Memory B cell (primary cell): ENCODE measurements at regions not wholly inside any gene's neighbourhood (a gene's known extent, or its start where the extent isn't known, plus 50 kb on each side); places are given as distances from the start of the nearest gene placed in this dataset.
"Not testable (repeated sequence)": the region's sequence is repeated elsewhere in the genome, so short reads cannot be mapped to it uniquely, and the experiment has no call there.

Experiments used
- ATAC-seq: fragments of 150-1000 bp; cut with Tn5 transposase; 2 replicates; pipeline ENCODE4 v1.10.0; 2021; ENCODE audit warnings: low read depth, mild to moderate bottlenecking, moderate library complexity
- DNase-seq, 2 donors: peaks; one replicate each; pipeline ENCODE4 v3.0.0; 2022; ENCODE audit warnings: low spot score in 2 of 2
- H3K27ac Mint-ChIP-seq: one replicate; pipeline ENCODE4 v1.8.0; 2022; ENCODE audit warnings: mild to moderate bottlenecking, moderate library complexity, mixed read lengths
- H3K27me3 Mint-ChIP-seq: one replicate; pipeline ENCODE4 v1.8.0; 2022; ENCODE audit warnings: mixed read lengths
- H3K36me3 Mint-ChIP-seq: one replicate; pipeline ENCODE4 v1.8.0; 2022; ENCODE audit warnings: mild to moderate bottlenecking, mixed read lengths
- H3K4me1 Mint-ChIP-seq: one replicate; pipeline ENCODE4 v1.8.0; 2022; ENCODE audit warnings: mixed read lengths
- H3K4me3 Mint-ChIP-seq: one replicate; pipeline ENCODE4 v1.8.0; 2022; ENCODE audit warnings: mild to moderate bottlenecking, moderate library complexity, mixed read lengths
- H3K9me3 Mint-ChIP-seq: one replicate; pipeline ENCODE4 v1.8.0; 2022; ENCODE audit warnings: mixed read lengths

DNA sequence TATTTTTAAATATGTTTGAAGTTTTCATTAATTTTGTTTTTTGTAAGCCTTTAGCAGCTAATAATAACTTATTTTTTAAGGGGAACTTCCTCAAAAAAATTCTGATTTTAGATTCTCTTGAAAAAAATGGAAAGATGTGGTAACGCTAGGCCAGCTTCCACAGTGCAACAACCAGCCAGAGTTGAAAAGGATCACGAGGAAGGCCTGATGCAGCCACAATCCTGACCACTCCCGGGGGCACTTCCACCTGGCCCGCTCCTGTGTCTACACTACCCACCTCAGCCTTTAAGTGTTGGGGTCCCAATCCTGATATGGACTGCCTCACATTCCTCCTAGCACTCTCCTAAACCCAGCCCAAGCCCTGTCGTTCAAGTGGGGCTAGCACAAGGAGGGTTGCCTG is 101.1 kb downstream of the TMEM17 start:
- no peaks in the 10 kb centered on the region for H3K36me3 Mint-ChIP-seq
- H3K4me1 Mint-ChIP-seq: no peaks in the 10 kb centered on the region
- no peaks in the 10 kb centered on the region for H3K9me3 Mint-ChIP-seq
- ATAC-seq (no peak), DNase-seq (no peak)
- no peak overlapping the region for H3K27ac Mint-ChIP-seq
- H3K4me3 Mint-ChIP-seq: no peak overlapping the region
- no peaks in the 10 kb centered on the region for H3K27me3 Mint-ChIP-seq

DNA sequence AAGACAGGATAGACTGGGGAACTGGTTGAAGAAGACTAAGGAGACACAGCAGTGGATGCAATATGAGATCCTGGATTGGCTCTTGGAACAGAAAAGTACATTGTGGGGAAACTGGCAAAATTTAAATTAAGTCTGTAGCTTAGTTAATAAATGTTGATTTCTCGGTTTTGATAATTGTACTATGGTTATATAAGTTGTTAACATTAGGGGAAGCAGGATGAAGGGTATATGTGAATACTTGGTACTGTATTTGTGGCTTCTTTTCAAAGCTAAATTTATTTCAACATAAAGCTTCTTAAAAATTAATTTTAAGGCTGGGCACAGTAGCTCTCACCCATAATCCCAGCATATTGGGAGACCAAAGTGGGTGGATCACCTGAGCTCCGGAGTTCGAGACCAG is 103.8 kb downstream of the TMEM17 start:
- Mint-ChIP-seq H3K27ac (no peak overlapping the region), H3K9me3 (no peaks in the 10 kb centered on the region), H3K4me3 (no peak overlapping the region), H3K4me1 (peaks cover 11% of the 10 kb centered on the region), H3K36me3 (no peaks in the 10 kb centered on the region), H3K27me3 (no peaks in the 10 kb centered on the region)
- DNase-seq (no peak), ATAC-seq (no peak)

DNA sequence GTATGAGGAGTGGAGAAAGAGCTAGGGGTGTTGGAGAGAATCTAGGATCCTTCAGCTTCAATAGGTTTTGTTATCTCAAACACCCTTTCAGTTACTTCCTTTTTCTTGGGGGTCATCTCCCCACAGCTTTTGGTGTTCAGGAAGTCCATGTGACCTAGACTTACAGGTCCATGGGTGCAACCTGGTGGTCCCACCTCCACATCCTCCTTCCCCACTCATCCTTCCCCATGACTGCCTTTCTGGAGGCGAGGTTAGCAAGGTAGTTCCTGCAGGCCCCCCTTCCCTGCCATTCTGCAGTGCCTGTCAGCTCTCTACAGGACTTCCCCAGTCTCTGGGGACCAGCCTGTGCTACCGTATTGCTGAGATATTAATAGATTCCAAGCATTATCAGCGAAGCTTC is 107.6 kb downstream of the TMEM17 start:
- H3K27me3 Mint-ChIP-seq: no peaks in the 10 kb centered on the region
- ATAC-seq (peak; percentile 98), DNase-seq (peak; percentile 23 to 24)
- no peaks in the 10 kb centered on the region for H3K9me3 Mint-ChIP-seq
- peak overlapping the region; percentile 8 for H3K27ac Mint-ChIP-seq
- peaks cover 11% of the 10 kb centered on the region for H3K4me1 Mint-ChIP-seq
- H3K36me3 Mint-ChIP-seq: no peaks in the 10 kb centered on the region
- peak overlapping the region; percentile 72 for H3K4me3 Mint-ChIP-seq

DNA sequence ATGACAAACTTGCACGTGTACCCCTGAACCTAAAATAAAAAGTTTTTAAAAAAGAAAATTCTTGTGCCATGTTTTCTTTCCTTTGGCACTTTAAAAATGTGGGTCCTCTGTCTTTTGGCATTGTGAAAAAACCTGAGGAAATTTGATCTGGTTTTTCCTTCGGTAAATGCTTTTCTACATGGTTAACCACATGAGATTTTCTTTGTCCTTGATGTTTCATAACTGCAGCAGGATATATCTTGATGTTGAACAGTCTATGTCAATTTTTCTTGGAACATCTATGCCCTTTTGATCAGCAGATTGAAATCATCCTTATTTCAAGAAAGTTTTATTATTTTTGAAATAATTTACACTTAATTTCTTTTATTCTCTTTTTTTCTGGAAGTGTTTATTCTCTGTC is 109.1 kb downstream of the TMEM17 start:
- H3K9me3 Mint-ChIP-seq: no peaks in the 10 kb centered on the region
- no peak overlapping the region for H3K27ac Mint-ChIP-seq
- DNase-seq: no peak
- ATAC-seq: no peak
- H3K4me3 Mint-ChIP-seq: no peak overlapping the region
- H3K27me3 Mint-ChIP-seq: no peaks in the 10 kb centered on the region
- H3K36me3 Mint-ChIP-seq: no peaks in the 10 kb centered on the region
- H3K4me1 Mint-ChIP-seq: peaks cover 11% of the 10 kb centered on the region

DNA sequence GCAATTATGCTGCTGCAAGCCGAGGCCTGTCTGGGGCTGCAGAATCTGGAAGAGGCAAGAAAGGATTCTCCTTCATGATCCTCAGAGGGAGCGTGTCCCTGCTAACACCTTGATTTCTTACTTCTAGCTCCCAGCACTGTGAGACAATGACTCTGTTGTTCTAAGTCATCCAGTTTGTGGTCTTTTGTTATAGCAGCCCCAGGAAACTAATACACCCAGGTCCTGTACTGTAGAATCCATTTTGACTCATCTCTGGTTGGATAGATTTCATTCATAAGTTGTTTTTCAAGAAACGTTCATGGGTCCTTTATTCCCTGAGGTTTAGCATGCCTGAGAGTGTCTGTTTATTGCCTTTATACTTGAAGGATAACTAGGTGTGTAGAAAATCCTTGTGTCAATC is 112.7 kb downstream of the TMEM17 start:
- peaks cover 9% of the 10 kb centered on the region for H3K4me1 Mint-ChIP-seq
- H3K27ac Mint-ChIP-seq: no peak overlapping the region
- H3K27me3 Mint-ChIP-seq: no peaks in the 10 kb centered on the region
- ATAC-seq (no peak), DNase-seq (no peak)
- no peaks in the 10 kb centered on the region for H3K36me3 Mint-ChIP-seq
- H3K4me3 Mint-ChIP-seq: no peak overlapping the region
- no peaks in the 10 kb centered on the region for H3K9me3 Mint-ChIP-seq

DNA sequence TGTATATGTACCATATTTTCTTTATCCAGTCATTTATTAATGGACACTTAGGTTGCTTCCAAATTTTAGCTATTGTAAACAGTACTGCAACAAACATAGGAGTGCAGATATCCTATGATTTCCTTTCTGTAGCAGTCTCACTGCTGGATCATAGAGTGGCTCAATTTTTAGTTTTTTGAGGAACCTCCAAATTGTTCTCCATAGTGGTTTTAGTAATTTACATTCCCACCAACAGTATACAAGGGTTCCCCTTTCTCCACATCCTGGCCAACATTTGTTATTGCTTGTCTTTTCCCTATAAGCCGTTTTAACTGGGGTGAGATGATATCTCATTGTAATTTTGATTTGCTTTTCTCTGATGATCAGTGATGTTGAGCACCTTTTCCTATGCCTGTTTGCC is 114.3 kb downstream of the TMEM17 start:
- no peaks in the 10 kb centered on the region for H3K27me3 Mint-ChIP-seq
- no peaks in the 10 kb centered on the region for H3K36me3 Mint-ChIP-seq
- H3K9me3 Mint-ChIP-seq: peaks cover under 1% of the 10 kb centered on the region
- DNase-seq (no peak), ATAC-seq (no peak)
- H3K4me3 Mint-ChIP-seq: no peak overlapping the region
- H3K27ac Mint-ChIP-seq: no peak overlapping the region
- H3K4me1 Mint-ChIP-seq: peaks cover 4% of the 10 kb centered on the region

DNA sequence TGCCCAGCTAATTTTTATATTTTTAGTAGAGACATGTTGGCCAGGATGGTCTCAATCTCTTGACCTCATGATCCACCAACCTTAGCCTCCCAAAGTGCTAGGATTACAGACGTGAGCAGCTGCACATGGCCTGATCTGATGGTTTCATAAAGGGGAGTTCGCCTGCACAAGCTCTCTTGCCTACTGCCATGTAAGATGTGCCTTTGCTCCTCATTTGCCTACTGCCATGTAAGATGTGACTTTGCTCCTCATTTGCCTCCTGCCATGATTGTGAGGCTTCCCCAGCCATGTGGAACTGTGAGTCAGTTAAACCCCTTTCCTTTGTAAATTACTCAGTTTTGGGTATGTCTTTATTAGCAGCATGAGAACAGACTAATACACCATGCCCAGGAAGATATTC is 119.6 kb downstream of the TMEM17 start:
- not testable (repeated sequence) for H3K4me1 Mint-ChIP-seq, H3K27me3 Mint-ChIP-seq, ATAC-seq, DNase-seq, H3K9me3 Mint-ChIP-seq, H3K4me3 Mint-ChIP-seq, H3K36me3 Mint-ChIP-seq
- H3K27ac Mint-ChIP-seq: peak overlapping the region; percentile 29

DNA sequence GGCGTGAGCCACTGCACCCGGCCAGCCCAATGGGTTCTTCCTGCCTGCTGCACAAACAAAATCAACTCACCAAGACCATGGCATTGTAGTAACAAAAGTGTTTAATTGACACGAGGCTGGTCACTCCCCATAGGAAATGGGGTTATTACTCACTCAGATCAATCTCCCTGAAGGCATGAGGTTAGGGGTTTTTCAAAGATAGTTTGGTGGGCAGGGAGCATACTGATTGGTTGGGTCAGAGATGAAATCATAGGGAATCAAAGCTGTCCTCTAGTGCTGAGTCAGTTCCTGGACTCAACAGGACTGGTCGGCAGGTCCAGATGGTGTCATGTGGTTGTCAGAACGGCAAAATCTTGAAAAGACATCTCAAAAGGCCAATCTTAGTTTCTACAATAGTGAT is 122.1 kb downstream of the TMEM17 start:
- Mint-ChIP-seq H3K9me3 (peaks cover 8% of the 10 kb centered on the region), H3K4me3 (no peak overlapping the region), H3K27me3 (peaks cover 2% of the 10 kb centered on the region), H3K36me3 (peaks cover 5% of the 10 kb centered on the region), H3K27ac (no peak overlapping the region), H3K4me1 (peaks cover 3% of the 10 kb centered on the region)
- no peak for ATAC-seq
- DNase-seq: no peak

DNA sequence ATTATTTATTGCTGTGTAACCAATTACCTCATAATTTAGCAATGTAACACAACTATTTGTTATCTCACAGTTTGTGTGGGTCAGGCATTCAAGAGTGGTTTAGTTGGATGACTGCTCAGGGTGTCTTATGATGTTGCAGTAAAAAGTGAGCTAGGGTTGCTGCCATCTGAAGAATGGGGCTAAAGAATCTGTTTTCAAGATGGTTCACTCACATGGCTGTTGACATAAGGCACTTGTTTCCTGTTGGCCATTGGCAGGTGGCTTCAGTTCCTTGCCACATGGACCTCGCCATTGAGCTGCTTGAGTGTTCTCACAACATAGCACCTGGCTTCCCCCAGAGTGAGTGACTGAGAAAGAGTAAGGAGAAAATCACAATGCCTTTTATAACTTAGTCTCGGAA is 123.2 kb downstream of the TMEM17 start:
- H3K27ac Mint-ChIP-seq: no peak overlapping the region
- H3K4me1 Mint-ChIP-seq: peaks cover 3% of the 10 kb centered on the region
- peaks cover 2% of the 10 kb centered on the region for H3K27me3 Mint-ChIP-seq
- no peak overlapping the region for H3K4me3 Mint-ChIP-seq
- H3K9me3 Mint-ChIP-seq: peaks cover 8% of the 10 kb centered on the region
- H3K36me3 Mint-ChIP-seq: peaks cover 5% of the 10 kb centered on the region
- ATAC-seq: no peak
- no peak for DNase-seq

DNA sequence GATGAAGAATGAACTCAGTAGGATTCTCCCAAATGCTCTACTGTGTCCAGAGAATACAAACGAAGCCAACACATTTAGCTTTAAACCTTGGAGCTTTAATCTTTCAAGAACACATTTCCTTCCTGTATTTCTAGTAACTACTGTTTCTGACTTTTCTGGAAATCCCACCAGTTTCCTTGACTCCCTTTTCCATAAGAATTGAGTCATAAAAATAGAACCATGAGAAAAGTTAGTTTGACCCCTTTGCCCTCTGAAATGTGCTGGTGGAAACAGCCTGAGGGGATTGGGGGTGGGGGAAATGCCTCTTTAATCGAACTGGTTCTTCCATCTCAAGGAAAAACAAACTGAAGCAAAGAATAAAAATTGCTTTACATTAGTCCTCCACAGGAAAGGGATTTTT is 123.9 kb downstream of the TMEM17 start:
- peaks cover 8% of the 10 kb centered on the region for H3K9me3 Mint-ChIP-seq
- H3K4me1 Mint-ChIP-seq: peaks cover 3% of the 10 kb centered on the region
- DNase-seq: no peak
- no peak overlapping the region for H3K4me3 Mint-ChIP-seq
- peaks cover 2% of the 10 kb centered on the region for H3K27me3 Mint-ChIP-seq
- no peak for ATAC-seq
- peaks cover 5% of the 10 kb centered on the region for H3K36me3 Mint-ChIP-seq
- no peak overlapping the region for H3K27ac Mint-ChIP-seq

DNA sequence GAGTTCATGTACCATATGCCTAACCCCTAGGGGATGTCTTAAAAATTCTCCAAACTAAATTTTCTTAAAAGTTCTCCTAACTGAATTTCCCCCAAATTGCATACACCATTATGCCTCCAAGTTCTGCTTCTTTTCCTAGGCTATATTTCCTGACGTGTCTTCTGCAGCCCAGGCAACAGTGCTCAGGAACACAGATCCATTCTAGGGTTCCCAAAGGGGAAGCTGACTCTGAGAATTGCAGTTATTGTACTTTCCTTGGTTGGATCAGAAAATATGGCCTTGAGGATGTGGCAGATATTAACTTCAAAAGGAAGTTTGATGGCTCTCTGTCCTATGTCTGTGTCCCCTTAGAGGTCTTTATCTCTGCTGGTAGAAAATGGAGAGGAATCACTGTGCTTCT is 124.3 kb downstream of the TMEM17 start:
- H3K4me1 Mint-ChIP-seq: peaks cover 3% of the 10 kb centered on the region
- H3K27me3 Mint-ChIP-seq: peaks cover 2% of the 10 kb centered on the region
- DNase-seq: no peak
- H3K9me3 Mint-ChIP-seq: peaks cover 7% of the 10 kb centered on the region
- no peak overlapping the region for H3K4me3 Mint-ChIP-seq
- peaks cover 5% of the 10 kb centered on the region for H3K36me3 Mint-ChIP-seq
- no peak for ATAC-seq
- H3K27ac Mint-ChIP-seq: no peak overlapping the region

DNA sequence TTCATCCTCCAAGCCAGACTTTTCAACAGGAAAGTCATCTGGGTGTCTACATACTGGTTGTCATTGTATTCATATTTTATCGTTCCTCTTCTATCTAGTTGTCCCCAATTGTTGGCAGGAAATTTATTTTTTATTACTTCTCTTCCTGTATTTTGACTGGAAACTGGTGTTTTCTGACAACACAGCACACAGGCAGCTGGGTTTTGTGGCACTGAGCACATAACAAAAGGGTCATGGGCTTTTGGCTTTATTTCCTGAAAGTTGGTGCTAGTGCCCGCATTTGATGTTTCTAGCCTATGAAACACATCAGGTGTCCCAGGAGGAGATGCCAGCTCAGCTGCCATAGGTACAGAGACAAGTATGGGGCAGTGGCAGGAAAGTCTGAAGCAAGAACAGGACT is 126.4 kb downstream of the TMEM17 start:
- Mint-ChIP-seq H3K4me3 (no peak overlapping the region), H3K27ac (no peak overlapping the region), H3K27me3 (peaks cover 2% of the 10 kb centered on the region), H3K36me3 (peaks cover 2% of the 10 kb centered on the region), H3K4me1 (peaks cover 3% of the 10 kb centered on the region), H3K9me3 (no peaks in the 10 kb centered on the region)
- ATAC-seq: no peak
- DNase-seq: no peak

DNA sequence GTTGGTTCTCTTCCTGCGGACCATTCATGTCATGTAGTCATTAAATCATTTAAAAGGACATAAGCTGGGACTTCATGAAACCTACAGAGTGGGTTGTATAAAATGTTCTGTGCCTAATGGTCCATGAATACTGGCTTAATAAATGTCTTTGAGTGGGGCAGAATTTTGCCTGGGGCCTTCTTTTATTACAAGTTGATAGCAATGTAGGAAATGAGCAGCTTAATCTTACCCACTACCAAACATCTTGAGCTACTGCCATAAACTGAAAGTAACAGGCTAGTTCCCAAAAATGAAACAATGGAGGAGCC is 130.9 kb downstream of the TMEM17 start:
- no peak overlapping the region for H3K27ac Mint-ChIP-seq
- H3K9me3 Mint-ChIP-seq: peaks cover 8% of the 10 kb centered on the region
- ATAC-seq: no peak
- H3K36me3 Mint-ChIP-seq: peaks cover 9% of the 10 kb centered on the region
- H3K27me3 Mint-ChIP-seq: no peaks in the 10 kb centered on the region
- no peak for DNase-seq
- no peaks in the 10 kb centered on the region for H3K4me1 Mint-ChIP-seq
- H3K4me3 Mint-ChIP-seq: no peak overlapping the region

DNA sequence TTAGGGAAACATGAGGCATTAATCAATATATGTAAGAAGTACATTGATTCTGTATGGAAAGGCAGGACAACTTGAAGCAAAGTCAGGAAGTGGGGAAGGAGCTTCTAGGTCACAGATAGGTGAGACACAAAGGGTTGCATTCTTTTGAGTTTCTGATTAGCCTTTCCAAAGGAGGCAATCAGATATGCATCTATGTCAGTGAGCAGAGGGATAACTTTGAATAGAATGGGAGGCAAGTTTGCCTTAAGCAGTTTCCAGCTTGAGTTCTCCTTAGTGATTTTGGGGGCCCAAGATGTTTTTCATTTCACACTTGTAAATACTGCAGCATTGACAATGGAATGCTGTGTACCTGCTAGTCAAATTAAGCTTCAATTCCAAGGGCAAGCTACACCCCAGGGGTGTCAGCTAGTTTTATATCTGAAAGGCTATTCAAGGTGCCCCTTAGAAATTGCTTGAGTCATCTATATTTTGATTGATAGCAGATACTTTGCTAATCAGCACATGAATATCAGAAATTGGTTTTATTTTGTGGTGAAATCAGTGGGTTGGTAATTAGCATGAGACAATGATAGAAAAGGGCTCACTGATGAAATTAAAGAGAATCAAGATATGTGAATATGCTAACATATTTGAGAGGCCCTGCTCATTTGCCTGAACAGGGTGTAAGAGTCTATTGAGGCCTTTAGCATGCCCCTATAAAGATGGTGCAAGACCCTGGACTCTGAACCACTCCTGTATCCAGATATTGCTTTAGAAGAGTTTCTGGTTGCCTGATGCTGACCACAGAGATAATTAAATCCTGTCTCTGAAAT is 131.5 kb downstream of the TMEM17 start:
- no peak for DNase-seq
- ATAC-seq: no peak
- Mint-ChIP-seq H3K27me3 (no peaks in the 10 kb centered on the region), H3K27ac (no peak overlapping the region), H3K9me3 (peaks cover 8% of the 10 kb centered on the region), H3K36me3 (peaks cover 9% of the 10 kb centered on the region), H3K4me1 (no peaks in the 10 kb centered on the region), H3K4me3 (no peak overlapping the region)

DNA sequence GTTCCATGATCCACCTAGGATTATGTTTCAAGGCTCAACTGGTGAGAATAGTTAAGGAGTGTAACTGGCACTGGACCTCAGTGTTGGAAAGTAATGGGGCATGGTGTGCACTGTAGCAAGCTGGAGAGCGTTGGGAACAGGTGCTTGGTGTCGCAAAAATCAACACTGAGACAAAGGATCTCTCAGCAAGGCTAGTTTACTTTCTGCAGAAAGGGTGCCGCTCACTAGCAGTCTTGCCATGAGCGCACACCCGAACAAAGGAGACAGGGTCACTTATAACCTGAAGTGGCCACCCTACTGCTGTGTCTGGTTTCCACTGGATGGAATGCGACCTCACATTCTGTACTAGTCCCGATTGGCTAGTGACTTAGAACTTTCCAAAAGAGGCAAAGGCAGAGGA is 133.2 kb downstream of the TMEM17 start:
- DNase-seq: no peak
- no peak for ATAC-seq
- H3K9me3 Mint-ChIP-seq: peaks cover 9% of the 10 kb centered on the region
- peaks cover 9% of the 10 kb centered on the region for H3K36me3 Mint-ChIP-seq
- H3K27ac Mint-ChIP-seq: no peak overlapping the region
- no peak overlapping the region for H3K4me3 Mint-ChIP-seq
- H3K27me3 Mint-ChIP-seq: no peaks in the 10 kb centered on the region
- no peaks in the 10 kb centered on the region for H3K4me1 Mint-ChIP-seq
